Psoas muscle (tissue), 7 donors: ENCODE measurements at regions not wholly inside any gene's neighbourhood (a gene's known extent, or its start where the extent isn't known, plus 50 kb on each side); places are given as distances from the start of the nearest gene placed in this dataset.
A peak's percentile ranks its signal among the peaks of the same experiment; 100 is the strongest.
"Not testable (repeated sequence)": the region's sequence is repeated elsewhere in the genome, so short reads cannot be mapped to it uniquely, and the experiment has no call there.

Source experiments
- ATAC-seq, 4 donors: fragments of 200-7000 bp; cut with Tn5 transposase; one replicate each; pipeline ENCODE4 v1.9.1; 2020; ENCODE audit warnings: moderate library complexity in 3 of 4, mild to moderate bottlenecking in 2 of 4
- DNase-seq, 2 donors: peaks; one replicate each; pipeline ENCODE4 v3.0.0-alpha.2; 2020
- H3K27ac ChIP-seq: fragments of 200-600 bp; one replicate; pipeline ENCODE4 v1.8.0; 2022
- H3K27me3 ChIP-seq, 3 donors: fragments of 200-600 bp in 1 of 3; one replicate each; pipeline versions ENCODE4 v1.6.1 to v1.8.0; 2013 to 2022; ENCODE audit warnings: low read length in 2 of 3, mild to moderate bottlenecking in 2 of 3, moderate library complexity in 1 of 3; ENCODE audit not compliant: insufficient read depth in 3 of 3
- H3K36me3 ChIP-seq, 2 donors: fragments of 200-600 bp in 1 of 2; one replicate each; pipeline versions ENCODE4 v1.6.1 to v1.8.0; 2013 to 2022; ENCODE audit warnings: low read depth in 1 of 2, mild to moderate bottlenecking in 1 of 2, moderate library complexity in 1 of 2; ENCODE audit not compliant: insufficient read depth in 1 of 2
- H3K4me1 ChIP-seq: fragments of 200-600 bp; one replicate; pipeline ENCODE4 v1.8.0; 2022
- H3K4me3 ChIP-seq: fragments of 200-600 bp; one replicate; pipeline ENCODE4 v1.8.0; 2022; ENCODE audit warnings: mild to moderate bottlenecking
- H3K9me3 ChIP-seq: fragments of 200-600 bp; one replicate; pipeline ENCODE4 v1.8.0; 2022
- CTCF ChIP-seq: fragments of 200-600 bp; IDR thresholded peaks from one replicate; pipeline ENCODE4 v1.8.0; 2022; ENCODE audit warnings: antibody characterized with exemption
- WGBS, 3 donors: extraction: QIAGEN DNeasy Blood & Tissue Kit; methylation state at CpG; one replicate each; pipeline versions ENCODE4 v1.1.6 to v1.1.7; 2013; 5-methylcytosine and 5-hydroxymethylcytosine counted together
- intact Hi-C, 2 donors: fragments of 100-400 bp; cut with DNase I; formaldehyde crosslinking; loops; one replicate each; pipeline versions ENCODE4 v1.11.0 to v1.14.2; 2022
- donor health status: healthy with polysubstance abuse.
- donor health status: DM: no; HTN: no; CAD: no; lungs with moderate emphysema.
- donor health status: Bipolar disorder and iron deficiency.
- donor health status: healthy.
- donor health status: DM: yes; HTN: yes; CAD: no.
- donor health status: DM: no; HTN: no; CAD: no.
- donor health status: DM: yes; HTN: yes; CAD: no.

- intact Hi-C loops, H3K36me3 ChIP-seq, ATAC-seq, H3K4me3 ChIP-seq, H3K4me1 ChIP-seq, H3K27me3 ChIP-seq, DNase-seq, H3K9me3 ChIP-seq, H3K27ac ChIP-seq: not testable (repeated sequence)
- WGBS, 3 donors, result 66 to 80% (median 67%) methylated on average over 5 of the region's 5 CpGs
- peak; percentile 9 for TF ChIP-seq CTCF
Observed at GRCh38 chr2:5625556-5626065, 66.6 kb upstream of the SOX11 start.

GRCh38 chr2:5628484-5628883 lies 63.7 kb upstream of the SOX11 start:
- H3K36me3 ChIP-seq, intact Hi-C loops, H3K9me3 ChIP-seq, H3K4me3 ChIP-seq, H3K4me1 ChIP-seq, DNase-seq, H3K27me3 ChIP-seq: not testable (repeated sequence)
- peak overlapping the region; percentile 60 for H3K27ac ChIP-seq
- peak in 2 of 4 donors; percentile 57 to 70 for ATAC-seq
- WGBS, 3 donors, result 2 to 23% (median 8%) methylated on average over 2 of the region's 6 CpGs

GRCh38 chr2:5629510-5629909 lies 62.7 kb upstream of the SOX11 start:
- H3K36me3 ChIP-seq, H3K4me1 ChIP-seq, H3K27me3 ChIP-seq, H3K9me3 ChIP-seq, DNase-seq, ATAC-seq, H3K4me3 ChIP-seq, intact Hi-C loops: not testable (repeated sequence)
- peak overlapping the region; percentile 60 for H3K27ac ChIP-seq
- 71 to 76% (median 74%) methylated on average over 11 of the region's 11 CpGs for WGBS, 3 donors

GRCh38 chr2:5637051-5637450 lies 55.1 kb upstream of the SOX11 start:
- H3K27ac ChIP-seq, H3K9me3 ChIP-seq, H3K27me3 ChIP-seq, intact Hi-C loops, DNase-seq, H3K4me3 ChIP-seq, H3K4me1 ChIP-seq, ATAC-seq, H3K36me3 ChIP-seq: not testable (repeated sequence)
- WGBS, 3 donors, result 64 to 79% (median 75%) methylated on average over 2 of the region's 2 CpGs
